ENCODE measurements at regions not wholly inside any gene's neighbourhood (a gene's known extent, or its start where the extent isn't known, plus 50 kb on each side); places are given as distances from the start of the nearest gene placed in this dataset.

DNA sequence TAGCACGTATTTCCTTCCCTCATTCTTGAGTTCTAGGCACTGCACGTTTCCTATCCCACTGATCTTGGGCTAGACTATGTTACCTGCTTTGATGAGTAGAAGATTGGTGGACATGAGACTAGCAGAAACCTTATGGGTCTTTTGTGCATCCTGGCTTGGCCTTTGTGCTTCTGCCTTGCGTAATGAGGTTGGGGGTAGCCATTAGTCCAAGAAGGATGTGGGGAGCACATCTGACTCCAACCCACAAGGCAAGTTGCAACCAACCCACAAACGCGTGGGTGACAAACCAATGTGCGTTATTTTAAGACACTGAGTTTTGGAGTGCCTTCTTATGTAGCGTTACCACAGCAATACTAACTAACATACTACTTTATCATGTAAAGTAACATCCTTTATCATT is 180.4 kb upstream of the IRX5 start:
- peaks cover 3% of the 10 kb centered on the region for H3K9me3 Mint-ChIP-seq
- Histone ChIP-seq H3K36me3 (ENCODE audit: insufficient read depth, low read length) (no peaks in the 10 kb centered on the region), H3K4me1 (ENCODE audit: insufficient read depth, low read length) (no peaks in the 10 kb centered on the region), H3K27ac (ENCODE audit: low read depth in 1 of 2, low read length in 2 of 2) (no peak overlapping the region), H3K27me3 (ENCODE audit: control insufficient read depth in 1 of 2, insufficient read depth in 2 of 2, low read length in 2 of 2) (no peaks in the 10 kb centered on the region), H3K4me3 (ENCODE audit: low read length) (no peak overlapping the region), H3K9me3 (ENCODE audit: control insufficient read depth in 1 of 2, insufficient read depth in 1 of 2, low read length in 2 of 2) (no peaks in the 10 kb centered on the region)
- DNase-seq (no peak), ATAC-seq (ENCODE audit: poor library complexity) (no peak)
- ChIA-PET POLR2A (no interaction called here), CTCF (no interaction called here)
- no peak overlapping the region for H3K27ac Mint-ChIP-seq
- no peaks in the 10 kb centered on the region for H3K4me1 Mint-ChIP-seq (ENCODE audit: low read depth)
- H3K36me3 Mint-ChIP-seq (ENCODE audit: low read depth): no peaks in the 10 kb centered on the region
- H3K27me3 Mint-ChIP-seq: no peaks in the 10 kb centered on the region
- TF ChIP-seq, protein P1, sequence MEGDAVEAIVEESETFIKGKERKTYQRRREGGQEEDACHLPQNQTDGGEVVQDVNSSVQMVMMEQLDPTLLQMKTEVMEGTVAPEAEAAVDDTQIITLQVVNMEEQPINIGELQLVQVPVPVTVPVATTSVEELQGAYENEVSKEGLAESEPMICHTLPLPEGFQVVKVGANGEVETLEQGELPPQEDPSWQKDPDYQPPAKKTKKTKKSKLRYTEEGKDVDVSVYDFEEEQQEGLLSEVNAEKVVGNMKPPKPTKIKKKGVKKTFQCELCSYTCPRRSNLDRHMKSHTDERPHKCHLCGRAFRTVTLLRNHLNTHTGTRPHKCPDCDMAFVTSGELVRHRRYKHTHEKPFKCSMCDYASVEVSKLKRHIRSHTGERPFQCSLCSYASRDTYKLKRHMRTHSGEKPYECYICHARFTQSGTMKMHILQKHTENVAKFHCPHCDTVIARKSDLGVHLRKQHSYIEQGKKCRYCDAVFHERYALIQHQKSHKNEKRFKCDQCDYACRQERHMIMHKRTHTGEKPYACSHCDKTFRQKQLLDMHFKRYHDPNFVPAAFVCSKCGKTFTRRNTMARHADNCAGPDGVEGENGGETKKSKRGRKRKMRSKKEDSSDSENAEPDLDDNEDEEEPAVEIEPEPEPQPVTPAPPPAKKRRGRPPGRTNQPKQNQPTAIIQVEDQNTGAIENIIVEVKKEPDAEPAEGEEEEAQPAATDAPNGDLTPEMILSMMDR (IDR thresholded peaks at IDR 0.05): no peak
- intact Hi-C loops (cut with DNase I, micrococcal nuclease): no loop called here
- no peak overlapping the region for H3K4me3 Mint-ChIP-seq

DNA sequence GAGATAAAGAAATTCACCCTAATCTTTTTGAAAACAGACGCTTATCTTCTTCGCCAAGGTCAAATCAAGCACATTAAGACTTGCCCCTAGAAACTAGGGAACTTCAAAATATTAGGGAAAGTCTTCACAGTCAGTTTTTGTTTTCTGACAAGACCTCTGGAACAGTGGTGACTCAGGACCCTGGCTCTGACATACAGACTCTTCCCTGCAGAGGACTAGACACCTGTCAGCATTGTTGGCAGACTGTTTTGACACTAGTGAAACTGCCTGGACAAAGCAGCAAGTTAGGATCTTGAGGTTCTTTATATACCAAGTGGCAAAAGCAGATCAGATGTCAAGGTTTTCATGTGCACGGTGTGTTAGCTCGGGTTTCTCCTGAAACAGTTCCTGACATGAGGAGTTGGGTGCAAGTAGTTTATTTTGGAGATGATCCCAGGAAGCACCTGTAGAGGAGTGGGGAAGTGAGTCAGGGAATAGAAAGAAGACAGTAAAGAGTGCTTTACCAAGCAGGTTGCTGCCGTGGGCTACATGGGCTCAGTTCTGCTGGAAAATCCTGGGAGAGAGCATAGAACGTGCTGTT is 182.0 kb upstream of the IRX5 start:
- H3K27me3 Mint-ChIP-seq: no peaks in the 10 kb centered on the region
- DNase-seq (no peak), ATAC-seq (ENCODE audit: poor library complexity) (no peak)
- H3K36me3 ChIP-seq (ENCODE audit: insufficient read depth, low read length): no peaks in the 10 kb centered on the region
- no peak overlapping the region for H3K4me3 ChIP-seq (ENCODE audit: low read length)
- CTCF ChIA-PET: no interaction called here
- POLR2A ChIA-PET: no interaction called here
- H3K27ac ChIP-seq (ENCODE audit: low read depth in 1 of 2, low read length in 2 of 2): no peak overlapping the region
- no peaks in the 10 kb centered on the region for H3K4me1 Mint-ChIP-seq (ENCODE audit: low read depth)
- peaks cover 0 to 5% of the 10 kb centered on the region in 2 experiments for H3K9me3 ChIP-seq (ENCODE audit: control insufficient read depth in 1 of 2, insufficient read depth in 1 of 2, low read length in 2 of 2)
- H3K27ac Mint-ChIP-seq: no peak overlapping the region
- H3K27me3 ChIP-seq (ENCODE audit: control insufficient read depth in 1 of 2, insufficient read depth in 2 of 2, low read length in 2 of 2): no peaks in the 10 kb centered on the region
- intact Hi-C loops (cut with DNase I, micrococcal nuclease): no loop called here
- no peaks in the 10 kb centered on the region for H3K36me3 Mint-ChIP-seq (ENCODE audit: low read depth)
- TF ChIP-seq, protein P1 (IDR thresholded peaks at IDR 0.05): no peak
- H3K9me3 Mint-ChIP-seq: peaks cover 3% of the 10 kb centered on the region
- no peak overlapping the region for H3K4me3 Mint-ChIP-seq
- H3K4me1 ChIP-seq (ENCODE audit: insufficient read depth, low read length): no peaks in the 10 kb centered on the region

DNA sequence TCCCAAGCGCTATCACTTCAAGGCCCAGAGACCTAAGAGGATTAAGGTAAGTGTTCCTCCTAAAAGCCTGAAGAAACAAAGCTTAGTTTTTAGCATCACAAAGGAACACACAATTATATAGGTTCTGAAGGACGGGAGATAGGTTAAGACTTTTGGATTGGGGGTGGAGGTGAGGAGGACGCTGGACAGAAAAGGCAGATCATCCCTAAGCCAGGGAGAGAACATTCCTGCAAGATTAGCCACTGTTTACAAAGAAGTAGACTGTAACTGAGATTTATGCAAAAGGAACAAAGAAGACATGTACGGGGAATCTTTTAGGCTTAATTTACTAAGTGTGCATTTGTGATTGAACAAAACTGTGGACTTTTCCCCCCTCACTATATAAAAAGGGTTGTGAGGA is 184.1 kb upstream of the IRX5 start:
- Histone ChIP-seq H3K27ac (ENCODE audit: low read depth in 1 of 2, low read length in 2 of 2) (no peak overlapping the region), H3K9me3 (ENCODE audit: control insufficient read depth in 1 of 2, insufficient read depth in 1 of 2, low read length in 2 of 2) (peaks cover 0 to 5% of the 10 kb centered on the region in 2 experiments), H3K27me3 (ENCODE audit: control insufficient read depth in 1 of 2, insufficient read depth in 2 of 2, low read length in 2 of 2) (no peaks in the 10 kb centered on the region), H3K4me1 (ENCODE audit: insufficient read depth, low read length) (no peaks in the 10 kb centered on the region), H3K4me3 (ENCODE audit: low read length) (no peak overlapping the region), H3K36me3 (ENCODE audit: insufficient read depth, low read length) (no peaks in the 10 kb centered on the region)
- Mint-ChIP-seq H3K36me3 (ENCODE audit: low read depth) (no peaks in the 10 kb centered on the region), H3K27me3 (no peaks in the 10 kb centered on the region), H3K4me1 (ENCODE audit: low read depth) (no peaks in the 10 kb centered on the region), H3K27ac (no peak overlapping the region), H3K9me3 (peaks cover 3% of the 10 kb centered on the region), H3K4me3 (no peak overlapping the region)
- CTCF ChIA-PET: no interaction called here
- intact Hi-C loops (cut with DNase I, micrococcal nuclease): no loop called here
- DNase-seq (no peak), ATAC-seq (ENCODE audit: poor library complexity) (no peak)
- TF ChIP-seq, protein P1 (IDR thresholded peaks at IDR 0.05): no peak
- POLR2A ChIA-PET: no interaction called here

Measured in CD4-positive, alpha-beta T cell (primary cell).